SJCRH30 (cell line): ENCODE measurements at regions not wholly inside any gene's neighbourhood (a gene's known extent, or its start where the extent isn't known, plus 50 kb on each side); places are given as distances from the start of the nearest gene placed in this dataset.

Source experiments
- DNase-seq, 2 experiments: peaks; one replicate each; pipeline ENCODE4 v3.0.0-alpha.2; 2015 to 2020
- H3K27ac ChIP-seq: fragments of 250-450 bp; sonication (Bioruptor Pico); 2 replicates; pipeline ENCODE4 v1.5.1; 2020; ENCODE audit warnings: mild to moderate bottlenecking, moderate library complexity
- H3K27me3 ChIP-seq: fragments of 250-450 bp; sonication (Bioruptor Pico); 2 replicates; pipeline ENCODE4 v1.5.1; 2020; ENCODE audit warnings: mild to moderate bottlenecking, moderate library complexity
- H3K36me3 ChIP-seq: fragments of 250-450 bp; sonication (Bioruptor Pico); 2 replicates; pipeline ENCODE4 v1.5.1; 2020; ENCODE audit warnings: mild to moderate bottlenecking, moderate library complexity
- H3K4me1 ChIP-seq: fragments of 250-450 bp; sonication (Bioruptor Pico); 2 replicates; pipeline ENCODE4 v1.5.1; 2020; ENCODE audit warnings: mild to moderate bottlenecking, moderate library complexity
- H3K4me3 ChIP-seq: fragments of 250-450 bp; sonication (Bioruptor Pico); 2 replicates; pipeline ENCODE4 v1.5.1; 2020; ENCODE audit warnings: mild to moderate bottlenecking, moderate library complexity
- H3K9me3 ChIP-seq: fragments of 250-450 bp; sonication (Bioruptor Pico); replicated peaks from 2 replicates; pipeline ENCODE4 v1.5.1; 2020; ENCODE audit warnings: mild to moderate bottlenecking, moderate library complexity

DNA sequence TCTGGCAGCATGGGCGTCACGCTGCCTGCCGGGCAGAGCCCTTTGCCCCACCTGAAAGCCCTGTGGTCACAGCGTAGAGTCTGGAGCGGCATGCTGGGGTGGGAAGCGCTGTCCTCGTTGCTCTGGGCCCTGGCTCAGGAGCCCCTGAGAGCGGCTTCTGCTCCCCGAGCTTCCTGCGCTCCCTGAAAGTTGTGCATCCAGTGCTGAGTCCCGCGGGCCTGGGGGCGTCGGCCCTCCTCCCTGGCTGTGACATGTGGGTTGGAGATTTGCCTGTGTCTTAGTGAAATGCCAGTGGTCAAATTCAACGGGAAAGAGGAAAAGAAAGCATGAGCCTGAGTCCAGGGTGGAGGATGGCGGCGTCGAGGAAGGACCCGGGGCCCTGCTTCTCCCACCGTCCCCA lies 1208.0 kb downstream of the BRD1 start:
- H3K9me3 ChIP-seq, result no peaks in the 10 kb centered on the region
- no peaks in the 10 kb centered on the region for H3K36me3 ChIP-seq
- H3K27me3 ChIP-seq, result no peaks in the 10 kb centered on the region

DNA sequence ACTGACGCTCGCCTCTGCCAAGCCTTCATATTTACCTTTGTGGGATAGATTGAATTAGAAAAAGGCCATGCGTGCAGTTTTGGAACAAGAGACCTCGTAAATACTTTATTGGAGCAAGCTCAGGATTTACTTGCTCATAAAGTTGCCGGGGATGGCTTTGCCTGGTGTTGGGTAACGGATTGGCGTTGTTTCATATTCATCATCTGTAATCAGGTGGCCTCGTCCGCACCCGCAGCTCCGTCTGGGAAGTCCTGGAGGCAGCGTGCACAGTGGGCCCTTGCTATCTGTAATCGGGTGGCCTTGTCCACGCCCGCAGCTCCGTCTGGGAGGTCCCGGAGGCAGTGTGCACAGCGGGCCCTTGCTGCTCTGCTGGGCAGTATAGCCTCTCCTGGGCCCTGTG lies 1209.3 kb downstream of the BRD1 start:
- no peaks in the 10 kb centered on the region for H3K36me3 ChIP-seq
- H3K27me3 ChIP-seq, result no peaks in the 10 kb centered on the region
- H3K4me3 ChIP-seq, result no peak overlapping the region
- no peak overlapping the region for H3K27ac ChIP-seq
- H3K9me3 ChIP-seq, result no peaks in the 10 kb centered on the region
- H3K4me1 ChIP-seq, result no peaks in the 10 kb centered on the region
- no peak for DNase-seq

More for the DNA sequence above, 1208.0 kb downstream of the BRD1 start:
- H3K4me1 ChIP-seq, result no peaks in the 10 kb centered on the region
- H3K27ac ChIP-seq, result no peak overlapping the region
- H3K4me3 ChIP-seq, result no peak overlapping the region
- no peak for DNase-seq

DNA sequence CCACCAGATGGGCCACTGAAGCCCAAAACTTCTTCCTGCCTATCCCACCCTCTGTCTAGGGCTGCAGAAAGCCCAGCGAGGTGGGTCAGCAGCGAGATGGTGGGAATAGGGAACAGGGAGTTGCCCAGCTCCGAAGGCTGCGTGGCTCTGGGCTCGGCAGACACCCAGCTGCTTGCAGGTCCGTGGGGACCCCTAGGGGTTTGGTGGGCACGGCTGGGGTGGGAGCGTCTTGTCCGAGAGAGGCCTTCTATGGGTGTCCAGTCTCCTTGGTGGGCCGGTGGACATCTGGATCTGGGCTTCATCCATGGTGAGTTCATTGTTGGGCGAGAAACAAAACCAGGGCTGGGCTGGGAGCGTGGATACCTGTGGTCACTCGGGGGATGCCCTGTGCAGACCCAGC lies 1211.0 kb downstream of the BRD1 start:
- DNase-seq, result no peak
- Histone ChIP-seq H3K27me3 (no peaks in the 10 kb centered on the region), H3K27ac (no peak overlapping the region), H3K36me3 (no peaks in the 10 kb centered on the region), H3K4me3 (no peak overlapping the region), H3K9me3 (no peaks in the 10 kb centered on the region), H3K4me1 (no peaks in the 10 kb centered on the region)

DNA sequence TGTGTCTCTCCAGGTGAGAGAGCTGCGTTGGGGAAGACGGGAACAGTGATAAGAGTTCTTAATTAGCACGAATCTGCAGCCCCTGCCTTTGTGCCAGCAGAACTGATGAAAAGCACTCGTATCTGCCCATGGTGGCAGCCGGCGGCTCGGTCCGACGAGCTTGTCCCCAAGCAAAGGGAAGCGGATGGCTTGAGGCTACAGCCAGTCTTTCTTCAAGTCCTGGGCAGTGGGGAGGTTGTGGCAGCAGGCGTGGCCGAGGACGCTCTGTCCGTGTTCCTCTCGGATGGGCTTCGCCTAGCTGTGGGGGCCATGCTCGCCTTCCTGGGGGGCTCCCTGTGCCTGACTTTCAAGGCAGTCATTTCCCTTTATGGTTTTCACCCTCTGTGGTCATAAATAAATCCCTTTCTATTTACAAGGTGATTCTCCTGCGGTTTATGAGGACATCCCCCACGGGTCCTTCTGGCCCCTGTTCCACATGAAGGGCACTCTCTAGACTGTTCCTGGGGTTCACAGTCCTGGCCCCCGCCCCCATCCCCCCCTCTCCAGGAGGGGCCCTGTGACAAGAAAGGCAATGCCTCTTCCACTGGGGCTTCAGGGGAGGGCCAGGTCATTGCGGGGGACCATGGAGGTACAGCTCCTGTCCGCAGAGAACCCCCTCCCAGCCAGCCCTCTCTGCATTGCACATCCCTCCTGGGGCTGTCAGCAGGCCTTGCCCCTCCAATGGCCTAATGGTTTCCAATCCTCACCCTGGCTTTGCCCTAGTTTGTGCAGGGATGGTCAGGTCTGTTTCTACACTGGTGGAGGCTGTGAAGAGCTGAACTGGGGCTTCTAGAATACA lies 1212.3 kb downstream of the BRD1 start:
- H3K36me3 ChIP-seq, result no peaks in the 10 kb centered on the region
- H3K4me1 ChIP-seq, result no peaks in the 10 kb centered on the region
- no peak overlapping the region for H3K27ac ChIP-seq
- H3K4me3 ChIP-seq, result no peak overlapping the region
- H3K9me3 ChIP-seq, result no peaks in the 10 kb centered on the region
- no peaks in the 10 kb centered on the region for H3K27me3 ChIP-seq
- DNase-seq, result no peak

DNA sequence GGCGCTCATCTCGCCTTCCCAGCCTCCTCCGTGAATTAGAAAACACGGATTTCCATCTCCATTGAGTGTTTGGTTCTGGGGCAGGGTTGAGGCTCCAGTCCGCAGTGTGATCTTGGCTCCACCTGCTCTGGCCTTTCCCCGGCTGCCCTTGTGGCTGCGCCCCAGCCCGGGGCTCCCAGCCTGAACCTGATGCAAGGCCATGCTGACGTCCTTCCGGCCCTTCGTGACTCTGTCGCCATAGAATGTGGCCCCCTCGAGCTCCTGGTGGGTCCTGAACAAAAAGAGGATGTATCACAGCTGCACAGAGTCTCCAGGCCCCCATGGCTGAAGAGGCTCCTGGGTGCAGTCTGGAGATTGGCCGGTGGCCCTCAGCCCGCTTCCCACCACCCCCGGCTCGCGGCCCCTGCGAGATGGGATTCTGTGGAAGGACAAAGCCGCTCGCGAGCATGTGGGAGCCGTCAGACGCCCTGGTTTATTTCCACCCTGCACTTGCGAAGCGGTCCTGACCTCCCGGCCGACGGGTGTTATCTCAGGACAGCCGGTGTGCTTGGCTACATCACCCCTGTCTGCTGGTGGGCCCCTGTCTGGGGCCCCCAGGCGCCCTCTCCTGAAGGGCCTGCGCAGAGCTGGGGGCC lies 1214.0 kb downstream of the BRD1 start:
- DNase-seq, result no peak
- Histone ChIP-seq H3K9me3 (no peaks in the 10 kb centered on the region), H3K27me3 (no peaks in the 10 kb centered on the region), H3K4me3 (no peak overlapping the region), H3K36me3 (no peaks in the 10 kb centered on the region), H3K4me1 (no peaks in the 10 kb centered on the region), H3K27ac (no peak overlapping the region)

DNA sequence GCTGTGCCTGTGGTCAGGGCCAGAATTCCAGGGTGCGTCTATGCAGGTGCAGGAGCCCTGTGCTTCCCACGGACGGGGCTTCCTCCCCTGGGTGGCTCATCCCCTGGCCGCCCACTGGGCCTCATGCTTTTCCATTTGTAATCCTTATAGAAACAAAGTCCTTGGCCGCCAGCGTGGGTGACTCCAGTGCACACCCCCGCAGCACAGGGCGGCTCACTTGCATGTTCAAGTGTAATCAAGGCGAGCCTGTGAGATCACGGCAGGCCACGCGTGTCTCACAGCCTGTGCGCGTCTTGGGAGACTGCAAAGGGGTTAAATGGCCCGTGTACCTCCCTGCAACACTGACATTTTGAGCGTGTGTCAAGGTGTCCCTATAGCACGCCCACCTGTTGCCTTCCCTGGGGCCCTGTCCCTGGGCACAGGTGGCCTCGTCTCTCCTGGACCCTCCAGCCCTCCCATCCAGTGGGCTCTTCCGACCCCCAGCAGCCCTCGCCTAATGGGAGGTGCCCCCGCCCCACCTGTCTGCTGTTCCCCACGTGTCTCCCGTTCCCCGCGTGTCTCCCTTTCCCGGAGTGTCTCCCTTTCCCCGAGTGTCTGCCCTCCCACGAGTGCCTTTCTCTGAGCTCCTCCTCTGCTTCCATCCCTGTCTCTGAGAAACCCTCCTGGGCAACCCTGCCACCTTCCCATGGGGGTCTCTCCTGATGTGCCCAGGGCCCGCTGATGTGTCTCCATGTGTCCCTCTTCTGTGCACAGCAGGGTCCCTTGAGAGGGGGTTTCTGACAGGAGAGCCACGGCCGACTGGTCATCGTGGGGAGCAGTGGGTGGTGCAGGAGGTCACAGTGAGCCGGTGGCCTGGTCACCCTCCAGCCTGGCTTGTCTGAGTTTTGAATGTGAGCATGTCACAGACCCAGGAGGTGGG lies 1215.3 kb downstream of the BRD1 start:
- Histone ChIP-seq H3K27ac (no peak overlapping the region), H3K9me3 (no peaks in the 10 kb centered on the region), H3K36me3 (no peaks in the 10 kb centered on the region), H3K4me1 (no peaks in the 10 kb centered on the region), H3K27me3 (no peaks in the 10 kb centered on the region), H3K4me3 (no peak overlapping the region)
- no peak for DNase-seq

DNA sequence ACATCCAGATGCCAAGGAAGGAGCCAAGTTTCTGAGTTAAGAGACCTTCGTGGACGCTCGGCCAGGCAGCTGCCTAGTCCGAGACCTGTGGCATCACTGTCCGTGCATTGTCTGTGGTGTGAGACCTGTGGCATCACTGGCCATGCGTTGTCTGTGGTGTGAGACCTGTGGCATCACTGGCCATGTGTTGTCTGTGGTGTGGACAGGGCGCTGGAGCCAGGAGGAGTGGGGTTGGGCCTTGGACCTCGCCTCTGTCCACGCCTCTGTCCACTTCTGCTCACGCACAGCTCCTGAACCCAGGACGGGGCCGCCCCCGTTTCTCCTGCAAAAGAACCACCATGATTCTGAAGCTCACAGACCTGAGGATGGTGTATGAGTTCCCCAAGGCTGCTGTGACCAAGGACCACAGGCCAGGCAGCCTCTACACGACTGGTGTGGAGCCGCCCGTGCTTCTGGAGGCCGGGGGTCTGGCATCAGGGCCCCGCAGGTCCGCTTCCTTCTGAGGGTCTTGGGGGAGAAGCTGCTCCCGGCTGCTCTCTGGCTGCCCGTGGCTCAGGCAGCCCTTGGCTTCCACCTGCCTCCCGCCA lies 1218.3 kb downstream of the BRD1 start:
- Histone ChIP-seq H3K4me1 (peaks cover 4% of the 10 kb centered on the region; the same call in 1 of the 2 replicates), H3K9me3 (no peaks in the 10 kb centered on the region), H3K4me3 (no peak overlapping the region), H3K36me3 (no peaks in the 10 kb centered on the region), H3K27ac (no peak overlapping the region), H3K27me3 (no peaks in the 10 kb centered on the region)
- DNase-seq, result no peak

DNA sequence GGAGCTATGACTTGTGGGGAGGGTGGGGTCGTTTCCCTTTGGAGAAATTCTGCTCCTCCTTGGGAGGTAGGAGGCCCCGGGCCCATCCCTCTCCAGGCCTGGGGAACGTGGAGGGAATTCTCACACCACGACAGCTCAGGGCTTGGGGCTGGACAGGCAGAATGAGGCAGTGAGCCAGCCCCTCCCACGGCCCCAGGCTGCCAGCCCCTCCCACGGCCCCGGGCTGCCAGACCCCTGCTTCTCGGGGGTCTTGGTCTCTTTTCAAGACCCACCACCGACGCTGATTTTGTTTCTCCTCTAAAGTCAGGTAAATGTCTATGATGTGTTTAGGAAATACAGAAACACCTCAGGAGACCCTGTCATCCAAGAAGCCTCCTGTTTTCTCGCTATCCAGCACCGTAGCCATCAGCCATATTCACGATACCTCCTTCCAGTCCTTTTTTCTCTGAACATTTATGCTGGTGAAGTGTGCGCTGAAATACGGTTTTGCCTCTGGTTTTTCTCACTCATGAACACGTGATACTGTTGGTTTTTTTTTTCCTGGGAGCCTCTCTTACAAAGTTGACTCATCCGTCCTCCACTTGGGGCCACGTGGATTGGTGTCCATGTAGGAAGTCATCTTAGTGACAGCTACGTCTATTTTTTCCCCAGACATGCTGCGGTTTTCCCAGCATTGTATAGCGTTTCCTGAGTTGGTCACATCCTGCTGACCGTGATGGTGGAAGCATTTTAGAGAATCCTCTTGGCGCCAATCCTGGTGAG lies 1219.6 kb downstream of the BRD1 start:
- Histone ChIP-seq H3K27me3 (no peaks in the 10 kb centered on the region), H3K27ac (no peak overlapping the region), H3K4me3 (no peak overlapping the region), H3K36me3 (no peaks in the 10 kb centered on the region), H3K9me3 (no peaks in the 10 kb centered on the region), H3K4me1 (peaks cover 4% of the 10 kb centered on the region; the same call in 1 of the 2 replicates)
- DNase-seq, result no peak

DNA sequence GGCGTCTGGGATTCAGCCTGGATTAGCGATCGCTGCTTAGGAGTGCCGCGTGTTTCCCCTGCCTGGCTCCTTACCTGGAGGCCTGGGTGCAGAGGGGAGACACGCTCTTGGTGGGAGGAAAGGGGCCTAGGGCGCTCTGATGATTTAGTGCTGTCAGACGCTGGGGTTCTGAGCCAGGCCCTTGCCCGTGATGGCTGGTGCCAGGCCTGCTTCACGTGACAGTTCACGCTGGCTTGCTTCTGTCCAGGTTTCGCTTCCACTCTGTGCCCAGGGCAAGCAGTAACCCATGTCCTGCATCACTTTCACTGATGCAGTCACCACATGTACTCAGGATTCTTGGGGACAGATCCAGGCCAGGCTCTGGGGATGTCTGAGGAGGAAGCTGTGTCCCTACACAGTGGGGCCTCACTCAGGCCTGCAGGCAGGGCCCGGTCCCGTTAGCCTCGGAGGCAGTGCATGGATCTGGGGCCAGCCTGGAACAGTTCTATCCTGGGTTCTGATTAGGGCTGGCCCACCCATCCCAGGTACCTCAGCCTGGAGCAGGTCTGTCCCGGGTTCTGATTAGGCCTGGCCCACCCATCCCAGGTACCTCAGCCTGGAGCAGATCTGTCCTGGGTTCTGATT lies 1220.9 kb downstream of the BRD1 start:
- Histone ChIP-seq H3K4me1 (peaks cover 4% of the 10 kb centered on the region; the same call in 1 of the 2 replicates), H3K27ac (no peak overlapping the region), H3K27me3 (no peaks in the 10 kb centered on the region), H3K36me3 (no peaks in the 10 kb centered on the region), H3K9me3 (no peaks in the 10 kb centered on the region), H3K4me3 (no peak overlapping the region)
- no peak for DNase-seq

DNA sequence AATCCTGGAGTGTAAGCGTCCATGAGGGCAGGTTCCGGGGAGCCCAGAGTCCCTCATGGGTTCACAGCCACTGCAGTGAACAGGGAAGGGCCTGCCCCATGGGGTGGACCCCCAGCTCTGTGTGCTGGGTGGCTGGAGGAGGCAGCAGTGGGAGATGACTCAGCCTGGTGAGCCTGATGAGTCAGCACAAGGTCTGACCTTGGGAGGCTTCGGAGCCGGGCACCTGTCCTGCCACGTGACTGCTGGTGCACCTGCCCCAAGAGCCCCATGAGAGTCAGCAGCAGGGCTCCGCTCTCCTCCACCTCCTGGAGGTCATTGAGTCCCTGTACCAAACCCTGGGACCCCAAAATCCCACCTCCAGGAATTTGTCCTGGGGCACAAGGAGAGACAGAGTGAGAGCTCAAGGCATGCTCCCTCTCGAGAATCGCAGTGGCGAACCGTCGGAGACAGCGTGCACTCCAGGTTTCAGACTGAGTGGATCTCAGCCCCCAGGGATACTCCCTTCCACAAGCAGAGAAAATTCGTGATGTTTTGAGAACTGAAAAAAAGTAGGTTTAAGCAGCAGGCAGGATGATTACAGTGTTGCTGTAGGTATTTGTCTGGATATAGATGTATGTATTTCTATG lies 1221.7 kb downstream of the BRD1 start:
- Histone ChIP-seq H3K27ac (no peak overlapping the region), H3K9me3 (no peaks in the 10 kb centered on the region), H3K4me3 (no peak overlapping the region), H3K36me3 (no peaks in the 10 kb centered on the region), H3K4me1 (peaks cover 4% of the 10 kb centered on the region; the same call in 1 of the 2 replicates), H3K27me3 (no peaks in the 10 kb centered on the region)
- DNase-seq, result peak in 1 of 2 experiments; percentile 33

DNA sequence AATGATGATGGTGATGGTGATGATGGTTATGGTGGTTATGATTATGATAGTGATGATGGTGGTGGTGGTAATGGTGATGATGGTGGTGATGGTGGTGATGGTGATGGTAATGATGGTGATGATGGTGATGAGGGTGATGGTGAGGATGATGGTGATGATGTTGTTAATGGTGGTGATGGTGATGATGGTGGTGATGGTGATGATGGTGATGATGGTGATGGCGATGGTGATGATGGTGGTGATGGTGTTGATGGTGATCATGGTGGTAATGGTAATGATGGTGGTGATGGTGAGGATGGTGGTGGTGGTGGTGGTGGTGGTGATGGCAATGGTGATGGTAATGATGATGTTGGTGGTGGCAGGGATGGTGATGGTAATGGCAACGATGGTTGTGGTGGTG lies 1222.5 kb downstream of the BRD1 start:
- Histone ChIP-seq H3K4me1 (peaks cover 4% of the 10 kb centered on the region; the same call in 1 of the 2 replicates), H3K36me3 (no peaks in the 10 kb centered on the region), H3K27me3 (no peaks in the 10 kb centered on the region), H3K27ac (no peak overlapping the region), H3K9me3 (no peaks in the 10 kb centered on the region), H3K4me3 (no peak overlapping the region)
- no peak for DNase-seq

DNA sequence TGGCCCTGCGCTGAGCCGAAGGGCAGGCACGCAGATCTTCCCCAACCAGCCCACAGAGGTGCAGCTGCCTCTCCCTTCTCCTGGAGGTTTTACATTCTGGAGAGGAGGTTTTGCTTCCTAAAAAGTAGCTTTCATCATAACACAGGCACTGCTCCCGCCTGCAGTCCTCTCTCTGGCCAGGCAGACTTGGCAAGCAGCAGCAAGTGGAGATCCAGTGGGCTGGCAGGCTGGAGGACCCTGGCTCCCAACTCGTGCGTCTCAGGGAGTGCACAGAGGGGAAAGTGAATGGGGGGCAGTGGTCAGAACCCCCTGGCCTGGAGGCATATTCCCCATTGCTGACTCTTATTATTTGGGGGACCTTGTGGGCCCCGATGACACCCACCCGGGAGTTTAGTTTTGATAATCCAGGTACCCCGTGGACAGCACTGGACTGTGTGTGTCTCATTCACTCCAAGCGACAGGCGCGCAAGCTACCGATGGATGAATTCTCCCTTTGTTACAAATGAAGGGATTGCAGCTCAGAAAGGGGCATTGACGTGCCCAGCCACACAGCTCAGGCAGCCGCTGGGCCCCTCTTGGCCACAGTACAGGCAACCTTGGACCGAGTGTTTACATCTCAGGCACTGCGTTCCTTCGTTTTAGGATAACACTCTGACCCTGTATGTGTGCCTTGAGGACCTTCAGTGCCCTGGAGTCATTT lies 1223.9 kb downstream of the BRD1 start:
- H3K9me3 ChIP-seq, result no peaks in the 10 kb centered on the region
- no peak overlapping the region for H3K27ac ChIP-seq
- H3K36me3 ChIP-seq, result no peaks in the 10 kb centered on the region
- no peak for DNase-seq
- no peaks in the 10 kb centered on the region for H3K27me3 ChIP-seq
- no peak overlapping the region for H3K4me3 ChIP-seq
- H3K4me1 ChIP-seq, result peaks cover 4% of the 10 kb centered on the region; the same call in 1 of the 2 replicates
